K562 (cell line): ENCODE measurements at regions not wholly inside any gene's neighbourhood (a gene's known extent, or its start where the extent isn't known, plus 50 kb on each side); places are given as distances from the start of the nearest gene placed in this dataset.

Experiments used
- ARID3B ChIP-seq: fragments of 250-450 bp; sonication (Bioruptor Pico); IDR thresholded peaks from 2 replicates; pipeline ENCODE4 v1.4.0; 2020; ENCODE audit warnings: borderline replicate concordance
- BCL6 ChIP-seq: fragments of 250-450 bp; sonication (Bioruptor Pico); IDR thresholded peaks from 2 replicates; pipeline ENCODE4 v1.4.0; 2020
- CBX5 ChIP-seq: IDR thresholded peaks from 2 replicates; pipeline ENCODE4 v1.6.1; 2014; ENCODE audit warnings: low read depth, borderline replicate concordance
- E2F6 ChIP-seq, 2 experiments: IDR thresholded peaks; 2 replicates each; pipeline ENCODE4 v1.6.1; 2011; ENCODE audit warnings: borderline replicate concordance in 1 of 2, control low read depth in 1 of 2, low read depth in 1 of 2, low read length in 1 of 2, mild to moderate bottlenecking in 1 of 2, mixed read lengths in 1 of 2, moderate library complexity in 1 of 2; ENCODE audit not compliant: insufficient read depth in 1 of 2, insufficient read length in 1 of 2, poor library complexity in 1 of 2, severe bottlenecking in 1 of 2; ENCODE audit errors: extremely low read depth in 1 of 2
- EP400 ChIP-seq: fragments of 450-650 bp; IDR thresholded peaks from 2 replicates; pipeline ENCODE4 v1.6.1; 2017; ENCODE audit warnings: antibody characterized with exemption, mild to moderate bottlenecking, moderate library complexity
- L3MBTL2 ChIP-seq: fragments of 450-650 bp; IDR thresholded peaks from 2 replicates; pipeline ENCODE4 v1.6.1; 2016; ENCODE audit warnings: mild to moderate bottlenecking, moderate library complexity
- MED1 ChIP-seq: sonication (generic); formaldehyde crosslinking; IDR thresholded peaks from 2 replicates; pipeline ENCODE4 v1.8.1; 2023; ENCODE audit warnings: missing genetic modification reagents, borderline replicate concordance
- MXI1 ChIP-seq: IDR thresholded peaks from 2 replicates; pipeline ENCODE4 v1.6.1; 2011; ENCODE audit warnings: low read depth, mild to moderate bottlenecking, improper control_type of control experiment, low read length
- RBM39 ChIP-seq: fragments of 200-400 bp; formaldehyde crosslinking; optimal IDR thresholded peaks from 2 replicates; pipeline ENCODE3; 2018; ENCODE audit warnings: low read depth, low read length
- TEAD2 ChIP-seq: fragments of 450-650 bp; IDR thresholded peaks from 2 replicates; pipeline ENCODE4 v1.6.1; 2016; ENCODE audit warnings: missing genetic modification characterization, control low read depth, missing compliant biosample characterization
- ZNF133 ChIP-seq: fragments of 250-450 bp; sonication (Bioruptor Pico); IDR thresholded peaks from 2 replicates; pipeline ENCODE4 v1.4.0; 2020; ENCODE audit warnings: mild to moderate bottlenecking
- ZNF143 ChIP-seq: sonication (generic); formaldehyde crosslinking; IDR thresholded peaks from 2 replicates; pipeline ENCODE4 v1.9.0; 2022; ENCODE audit warnings: mild to moderate bottlenecking, missing genetic modification reagents
- ZNF398 ChIP-seq: fragments of 250-450 bp; sonication (Bioruptor Pico); IDR thresholded peaks from 2 replicates; pipeline ENCODE4 v1.8.0; 2021; ENCODE audit warnings: moderate library complexity, mild to moderate bottlenecking, inconsistent platforms
- ZNF41 ChIP-seq: fragments of 250-450 bp; sonication (Bioruptor Pico); conservative IDR thresholded peaks from 2 replicates; pipeline ENCODE4 v1.4.0; 2020; ENCODE audit warnings: mild to moderate bottlenecking
- ZNF445 ChIP-seq: fragments of 250-450 bp; sonication (Bioruptor Pico); IDR thresholded peaks from 2 replicates; pipeline ENCODE4 v1.4.0; 2020; ENCODE audit warnings: low read depth, mild to moderate bottlenecking, moderate library complexity
- TF ChIP-seq, protein P1 (sequence below): fragments of 450-650 bp; IDR thresholded peaks from 2 replicates; pipeline ENCODE4 v1.6.1; 2016
- TF ChIP-seq, protein P2 (sequence below): fragments of 250-450 bp; sonication (Bioruptor Pico); IDR thresholded peaks from 2 replicates; pipeline ENCODE4 v1.5.0; 2021; ENCODE audit warnings: mild to moderate bottlenecking, moderate library complexity
- TF ChIP-seq, protein P3 (sequence below): sonication (generic); formaldehyde crosslinking; IDR thresholded peaks from 2 replicates; pipeline ENCODE4 v1.8.1; 2023; ENCODE audit warnings: mild to moderate bottlenecking, missing genetic modification reagents

DNA sequence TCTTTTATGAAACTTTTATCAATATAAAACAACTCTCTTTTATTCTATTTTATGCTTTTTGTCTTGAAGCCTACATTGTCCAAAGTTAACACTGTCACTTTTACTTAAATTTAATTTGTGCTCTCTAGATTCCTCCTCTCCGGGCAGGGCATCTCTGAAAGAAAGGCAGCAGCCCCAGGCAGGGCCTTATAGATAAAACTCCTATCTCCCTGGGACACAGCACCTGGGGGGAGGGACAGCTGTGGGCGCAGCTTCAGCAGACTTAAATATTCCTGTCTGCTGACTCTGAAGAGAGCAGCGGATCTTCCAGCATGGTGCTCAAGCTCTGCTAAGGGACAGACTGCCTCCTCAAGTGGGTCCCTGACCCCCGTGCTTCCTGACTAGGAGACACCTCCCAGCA lies 447.7 kb upstream of the FANCL start (continued):
- TF ChIP-seq, protein P1, sequence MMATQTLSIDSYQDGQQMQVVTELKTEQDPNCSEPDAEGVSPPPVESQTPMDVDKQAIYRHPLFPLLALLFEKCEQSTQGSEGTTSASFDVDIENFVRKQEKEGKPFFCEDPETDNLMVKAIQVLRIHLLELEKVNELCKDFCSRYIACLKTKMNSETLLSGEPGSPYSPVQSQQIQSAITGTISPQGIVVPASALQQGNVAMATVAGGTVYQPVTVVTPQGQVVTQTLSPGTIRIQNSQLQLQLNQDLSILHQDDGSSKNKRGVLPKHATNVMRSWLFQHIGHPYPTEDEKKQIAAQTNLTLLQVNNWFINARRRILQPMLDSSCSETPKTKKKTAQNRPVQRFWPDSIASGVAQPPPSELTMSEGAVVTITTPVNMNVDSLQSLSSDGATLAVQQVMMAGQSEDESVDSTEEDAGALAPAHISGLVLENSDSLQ = peak; percentile 10; the same call in 1 of the 2 replicates
- TF ChIP-seq MXI1 = 0 out of 2 replicates have a peak, but pooled peaks have one; percentile 38
- TF ChIP-seq MED1 = no peak
- TF ChIP-seq ZNF143 (CRISPR knock-in tag) = no peak
- TF ChIP-seq TEAD2 = no peak
- TF ChIP-seq, protein P2, sequence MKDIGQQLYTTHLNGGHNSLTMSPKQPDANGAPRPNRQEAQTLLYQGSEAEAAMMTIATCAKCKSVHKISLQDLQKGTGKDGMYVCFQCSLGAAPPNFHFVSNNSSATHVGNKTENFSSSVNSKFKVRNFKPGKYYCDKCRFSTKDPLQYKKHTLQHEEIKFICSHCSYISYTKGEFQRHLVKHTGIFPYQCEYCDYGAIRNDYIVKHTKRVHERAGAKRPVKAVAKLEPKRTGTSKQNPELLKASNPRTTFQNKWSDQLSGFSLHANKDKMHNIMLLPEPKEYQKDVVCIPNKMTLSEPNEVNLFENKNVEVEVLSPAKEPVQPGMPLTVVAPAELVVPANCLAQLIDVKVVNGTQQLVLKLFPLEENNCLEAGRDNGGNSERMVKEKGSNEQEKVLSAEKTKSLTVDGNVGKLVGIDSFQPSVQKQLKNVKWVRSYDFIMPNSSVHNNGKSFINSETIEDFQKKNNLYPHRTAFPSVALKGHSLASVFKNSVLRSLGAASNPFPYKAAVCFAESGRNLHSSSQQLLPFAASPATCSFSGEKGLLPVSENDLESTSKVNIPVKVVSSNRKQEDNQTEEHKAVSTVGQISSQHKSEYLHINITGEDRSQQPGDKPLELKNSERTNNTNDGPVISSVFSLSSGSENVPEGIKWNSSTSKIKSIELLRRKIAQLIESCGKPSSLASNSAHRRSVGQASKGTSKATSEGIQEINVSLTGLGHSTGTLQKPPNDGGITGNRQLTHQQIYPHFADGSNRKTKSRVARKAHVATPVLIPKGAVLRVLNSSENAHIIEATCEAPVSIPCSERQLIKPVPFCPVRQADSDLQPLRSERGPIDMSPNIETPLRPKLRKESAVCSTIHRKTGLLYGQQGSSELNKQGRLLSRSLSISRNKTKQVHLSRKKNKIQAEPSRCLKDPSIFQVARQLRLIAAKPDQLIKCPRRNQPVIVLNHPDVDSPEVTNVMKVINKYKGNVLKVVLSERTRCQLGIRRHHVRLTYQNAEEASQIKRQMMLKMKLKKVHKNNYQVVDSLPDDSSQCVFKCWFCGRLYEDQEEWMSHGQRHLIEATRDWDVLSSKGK = no peak
- no peak for TF ChIP-seq EP400
- TF ChIP-seq ZNF133 (CRISPR knock-in tag) = no peak
- TF ChIP-seq, protein P3, sequence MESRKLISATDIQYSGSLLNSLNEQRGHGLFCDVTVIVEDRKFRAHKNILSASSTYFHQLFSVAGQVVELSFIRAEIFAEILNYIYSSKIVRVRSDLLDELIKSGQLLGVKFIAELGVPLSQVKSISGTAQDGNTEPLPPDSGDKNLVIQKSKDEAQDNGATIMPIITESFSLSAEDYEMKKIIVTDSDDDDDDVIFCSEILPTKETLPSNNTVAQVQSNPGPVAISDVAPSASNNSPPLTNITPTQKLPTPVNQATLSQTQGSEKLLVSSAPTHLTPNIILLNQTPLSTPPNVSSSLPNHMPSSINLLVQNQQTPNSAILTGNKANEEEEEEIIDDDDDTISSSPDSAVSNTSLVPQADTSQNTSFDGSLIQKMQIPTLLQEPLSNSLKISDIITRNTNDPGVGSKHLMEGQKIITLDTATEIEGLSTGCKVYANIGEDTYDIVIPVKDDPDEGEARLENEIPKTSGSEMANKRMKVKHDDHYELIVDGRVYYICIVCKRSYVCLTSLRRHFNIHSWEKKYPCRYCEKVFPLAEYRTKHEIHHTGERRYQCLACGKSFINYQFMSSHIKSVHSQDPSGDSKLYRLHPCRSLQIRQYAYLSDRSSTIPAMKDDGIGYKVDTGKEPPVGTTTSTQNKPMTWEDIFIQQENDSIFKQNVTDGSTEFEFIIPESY = no peak
- no peak for TF ChIP-seq ZNF41 (CRISPR knock-in tag)
- no peak for TF ChIP-seq ZNF398 (CRISPR knock-in tag)
- no peak for TF ChIP-seq BCL6 (CRISPR knock-in tag)
- TF ChIP-seq L3MBTL2 = no peak; the same call in 1 of the 2 replicates
- no peak for TF ChIP-seq RBM39
- TF ChIP-seq E2F6 (IDR thresholded peaks at IDR 0.05; ENCODE audit: borderline replicate concordance in 1 of 2, extremely low read depth in 1 of 2, insufficient read depth in 1 of 2, insufficient read length in 1 of 2, low read depth in 1 of 2, low read length in 1 of 2, poor library complexity in 1 of 2, severe bottlenecking in 1 of 2) = no peak
- TF ChIP-seq ARID3B = no peak
- no peak for TF ChIP-seq CBX5
- no peak for TF ChIP-seq ZNF445 (CRISPR knock-in tag)
